ENCODE measurements at regions not wholly inside any gene's neighbourhood (a gene's known extent, or its start where the extent isn't known, plus 50 kb on each side); places are given as distances from the start of the nearest gene placed in this dataset.
"Not testable (repeated sequence)": the region's sequence is repeated elsewhere in the genome, so short reads cannot be mapped to it uniquely, and the experiment has no call there.

GRCh38 chr16:13835935-13836730, 83.8 kb upstream of the ERCC4 start:
- Mint-ChIP-seq H3K4me3 (no peak overlapping the region), H3K4me1 (no peaks in the 10 kb centered on the region), H3K27ac (no peak overlapping the region), H3K36me3 (no peaks in the 10 kb centered on the region), H3K9me3 (peaks cover 0 to 5% (median 0%) of the 10 kb centered on the region in 9 donors), H3K27me3 (peaks cover 4 to 44% (median 10%) of the 10 kb centered on the region in 5 donors)
- DNase-seq = no peak
- POLR2A ChIA-PET = no interaction called here
- no peak for ATAC-seq

- H3K27ac Mint-ChIP-seq = no peak overlapping the region
- DNase-seq = no peak
- peaks cover 0 to 5% (median 0%) of the 10 kb centered on the region in 9 donors for H3K9me3 Mint-ChIP-seq
- H3K27me3 Mint-ChIP-seq = peaks cover 1 to 28% (median 8%) of the 10 kb centered on the region in 5 donors
- POLR2A ChIA-PET = no interaction called here
- ATAC-seq = no peak
- no peaks in the 10 kb centered on the region for H3K4me1 Mint-ChIP-seq
- no peak overlapping the region for H3K4me3 Mint-ChIP-seq
- no peaks in the 10 kb centered on the region for H3K36me3 Mint-ChIP-seq
Measured at GRCh38 chr16:13838401-13839190, 81.4 kb upstream of the ERCC4 start.

DNA sequence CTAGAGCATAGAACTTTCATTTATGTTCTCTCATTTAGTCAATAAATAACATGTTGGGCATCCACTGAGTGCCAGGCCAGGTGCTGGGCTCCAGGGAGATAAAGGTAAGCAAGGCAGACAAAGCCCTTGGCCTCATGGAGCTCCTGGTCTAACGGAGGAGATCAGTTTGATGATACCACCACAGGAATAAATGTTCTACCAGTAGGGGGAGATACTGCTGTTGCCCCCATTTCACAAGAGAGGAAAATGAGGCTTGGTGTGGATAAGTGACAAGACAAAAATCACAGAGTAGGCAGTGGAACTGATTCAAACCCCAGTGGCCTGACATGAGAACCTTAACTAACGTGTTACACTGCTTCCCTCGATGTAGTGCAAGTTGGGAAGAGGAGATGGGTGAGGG, 80.4 kb upstream of the ERCC4 start:
- Mint-ChIP-seq H3K27me3 (peaks cover 1 to 22% (median 4%) of the 10 kb centered on the region in 5 donors), H3K4me3 (no peak overlapping the region), H3K9me3 (peaks cover 0 to 5% (median 0%) of the 10 kb centered on the region in 9 donors), H3K36me3 (no peaks in the 10 kb centered on the region), H3K27ac (no peak overlapping the region), H3K4me1 (no peaks in the 10 kb centered on the region)
- POLR2A ChIA-PET = no interaction called here
- DNase-seq (peak in 1 of 10 donors; percentile 1), ATAC-seq (no peak)

DNA sequence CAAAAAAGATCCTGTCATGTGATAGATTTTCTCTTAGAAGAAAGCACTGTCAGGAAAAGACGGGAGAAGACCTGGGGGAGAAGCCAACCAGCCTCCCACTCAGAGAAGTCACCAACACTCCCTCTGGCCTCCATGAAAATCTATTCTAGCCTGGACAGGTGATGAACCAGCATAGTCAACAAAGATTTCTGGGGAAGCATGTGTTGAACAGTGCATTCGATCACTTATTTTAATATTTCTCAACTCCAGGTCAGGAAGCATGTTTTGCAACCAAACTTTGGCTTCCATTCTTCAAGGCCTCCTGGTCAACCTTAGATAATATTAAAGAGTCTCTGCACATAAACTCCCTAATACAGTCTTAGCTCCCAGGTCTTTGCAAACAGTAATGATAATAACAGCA, 74.7 kb upstream of the ERCC4 start:
- Mint-ChIP-seq H3K27ac (no peak overlapping the region), H3K27me3 (peaks cover 5 to 42% (median 19%) of the 10 kb centered on the region in 5 donors), H3K36me3 (peaks cover 0 to 6% (median 0%) of the 10 kb centered on the region in 3 donors), H3K9me3 (peaks cover 0 to 6% (median 0%) of the 10 kb centered on the region in 9 donors), H3K4me3 (no peak overlapping the region), H3K4me1 (no peaks in the 10 kb centered on the region)
- DNase-seq (no peak), ATAC-seq (no peak)
- POLR2A ChIA-PET = no interaction called here

GRCh38 chr16:13848795-13849194, 71.2 kb upstream of the ERCC4 start:
- Mint-ChIP-seq H3K4me3 (no peak overlapping the region), H3K27me3 (peaks cover 8 to 48% (median 20%) of the 10 kb centered on the region in 5 donors), H3K4me1 (no peaks in the 10 kb centered on the region), H3K27ac (no peak overlapping the region), H3K9me3 (peaks cover 0 to 10% (median 5%) of the 10 kb centered on the region in 9 donors), H3K36me3 (peaks cover 0 to 10% (median 0%) of the 10 kb centered on the region in 3 donors)
- POLR2A ChIA-PET = no interaction called here
- ATAC-seq (no peak), DNase-seq (no peak)

DNA sequence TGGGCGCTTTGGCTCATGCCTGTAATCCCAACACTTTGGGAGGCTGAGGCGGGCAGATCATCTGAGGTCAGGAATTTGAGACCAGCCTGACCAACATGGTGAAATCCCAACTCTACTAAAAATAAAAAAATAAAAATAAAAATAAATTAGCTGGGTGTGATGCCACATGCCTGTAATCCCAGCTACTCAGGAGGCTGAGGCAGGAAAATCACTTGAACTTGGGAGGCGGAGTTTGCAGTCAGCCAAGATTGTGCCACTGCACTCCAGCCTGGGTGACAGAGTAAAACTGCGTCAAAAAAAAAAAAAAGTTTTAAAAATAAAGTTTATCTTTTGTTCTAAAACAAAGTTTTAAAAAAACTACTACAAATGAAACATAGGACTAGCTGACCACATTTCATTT, 69.8 kb upstream of the ERCC4 start:
- H3K27ac Mint-ChIP-seq = not testable (repeated sequence)

DNA sequence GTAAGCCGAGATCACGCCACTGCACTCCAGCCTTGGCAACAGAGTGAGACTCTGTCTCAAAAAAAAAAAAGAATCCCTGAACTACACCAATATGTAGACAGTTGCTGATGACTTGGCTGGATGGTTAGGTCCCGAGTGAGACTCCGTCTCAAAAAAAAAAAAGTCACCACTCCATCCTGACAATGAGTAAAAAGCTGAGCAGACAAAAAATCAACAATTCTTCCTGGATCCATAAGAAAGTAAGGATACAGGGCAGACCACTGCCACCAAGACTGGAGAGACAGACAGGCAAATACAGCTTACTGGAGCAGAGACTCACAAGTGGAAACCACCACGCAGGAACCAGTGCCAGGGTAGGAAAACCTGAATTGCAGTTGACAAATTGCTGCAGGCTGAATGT, 67.1 kb upstream of the ERCC4 start:
- no peak overlapping the region for H3K4me3 Mint-ChIP-seq
- peaks cover 0 to 9% (median 4%) of the 10 kb centered on the region in 9 donors for H3K9me3 Mint-ChIP-seq
- H3K27ac Mint-ChIP-seq = no peak overlapping the region
- DNase-seq (no peak), ATAC-seq (no peak)
- H3K4me1 Mint-ChIP-seq = no peaks in the 10 kb centered on the region
- peaks cover 0 to 4% (median 0%) of the 10 kb centered on the region in 3 donors for H3K36me3 Mint-ChIP-seq
- POLR2A ChIA-PET = no interaction called here
- peaks cover 8 to 57% (median 22%) of the 10 kb centered on the region in 5 donors for H3K27me3 Mint-ChIP-seq

More for the DNA sequence above, 69.8 kb upstream of the ERCC4 start:
- Mint-ChIP-seq H3K27me3 (peaks cover 8 to 52% (median 22%) of the 10 kb centered on the region in 5 donors), H3K9me3 (peaks cover 0 to 10% (median 5%) of the 10 kb centered on the region in 9 donors)
- DNase-seq, ATAC-seq, H3K4me3 Mint-ChIP-seq, H3K4me1 Mint-ChIP-seq, H3K36me3 Mint-ChIP-seq, POLR2A ChIA-PET: not testable (repeated sequence)

DNA sequence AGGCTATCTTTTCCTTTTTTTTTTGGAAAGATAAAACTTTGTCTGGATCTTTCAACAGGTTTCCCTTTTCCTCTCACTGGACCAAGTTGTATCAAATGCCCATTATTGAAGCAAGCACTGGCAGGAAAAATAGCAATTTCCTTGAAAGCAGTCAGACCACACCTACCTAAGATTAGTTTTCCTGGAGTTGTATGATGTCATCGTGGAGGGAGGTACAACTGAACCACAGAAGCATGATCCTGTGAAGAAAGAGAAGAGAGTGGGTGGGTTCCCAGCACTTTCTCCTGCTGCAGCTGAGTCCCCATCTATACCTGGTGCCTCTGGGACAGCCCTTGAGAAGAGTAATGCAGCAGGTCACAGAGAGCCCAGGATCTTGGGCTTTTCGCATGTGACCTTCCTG, 63.6 kb upstream of the ERCC4 start:
- Mint-ChIP-seq H3K27ac (no peak overlapping the region), H3K4me1 (no peaks in the 10 kb centered on the region), H3K4me3 (no peak overlapping the region), H3K27me3 (peaks cover 12 to 54% (median 35%) of the 10 kb centered on the region in 5 donors), H3K36me3 (peaks cover 0 to 1% (median 0%) of the 10 kb centered on the region in 3 donors), H3K9me3 (peaks cover 0 to 5% (median 2%) of the 10 kb centered on the region in 9 donors)
- POLR2A ChIA-PET = no interaction called here
- DNase-seq (no peak), ATAC-seq (no peak)

GRCh38 chr16:13856811-13857511, 63.0 kb upstream of the ERCC4 start:
- Mint-ChIP-seq H3K27me3 (peaks cover 12 to 52% (median 34%) of the 10 kb centered on the region in 5 donors), H3K27ac (no peak overlapping the region), H3K4me3 (no peak overlapping the region), H3K36me3 (no peaks in the 10 kb centered on the region), H3K4me1 (no peaks in the 10 kb centered on the region), H3K9me3 (peaks cover 0 to 4% (median 0%) of the 10 kb centered on the region in 9 donors)
- ATAC-seq (no peak), DNase-seq (no peak)
- POLR2A ChIA-PET = no interaction called here

DNA sequence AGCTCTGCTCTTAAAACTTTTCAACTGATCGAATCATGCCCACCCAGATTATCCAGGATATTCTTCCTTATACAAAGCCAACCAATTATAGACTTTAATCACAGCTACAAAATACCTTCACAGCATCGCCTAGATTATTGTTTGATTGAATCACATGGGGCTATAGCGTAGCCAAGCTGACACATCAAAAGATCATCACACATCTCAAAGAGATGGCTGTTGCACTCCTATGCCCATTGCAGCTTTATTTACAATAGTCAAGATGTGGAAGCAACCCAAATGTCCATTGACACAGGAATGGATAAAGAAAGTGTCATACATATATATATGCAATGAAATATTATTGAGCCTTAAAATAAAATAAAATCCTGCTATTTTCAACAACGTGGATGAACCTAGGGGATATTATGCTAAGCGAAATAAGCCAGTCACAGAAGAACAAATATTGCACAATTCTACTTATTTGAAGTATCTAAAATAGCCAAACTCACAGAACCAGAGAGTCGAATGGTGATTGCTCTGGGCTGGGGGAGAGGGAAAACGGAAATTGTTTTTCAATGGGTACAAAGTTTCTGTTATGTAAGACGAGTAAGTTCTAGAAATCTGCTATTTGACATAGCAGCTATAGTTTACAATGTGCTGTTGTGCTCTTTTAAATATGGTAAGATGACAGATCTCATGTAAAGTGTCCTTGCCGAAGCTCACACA, 60.9 kb upstream of the ERCC4 start:
- Mint-ChIP-seq H3K27ac (no peak overlapping the region), H3K27me3 (peaks cover 9 to 42% (median 30%) of the 10 kb centered on the region in 5 donors), H3K9me3 (peaks cover 0 to 10% (median 0%) of the 10 kb centered on the region in 9 donors), H3K4me3 (no peak overlapping the region), H3K36me3 (no peaks in the 10 kb centered on the region), H3K4me1 (no peaks in the 10 kb centered on the region)
- POLR2A ChIA-PET = no interaction called here
- ATAC-seq (no peak), DNase-seq (no peak)

- DNase-seq = no peak
- no peaks in the 10 kb centered on the region for H3K36me3 Mint-ChIP-seq
Measured at GRCh38 chr16:13863075-13863765, 56.7 kb upstream of the ERCC4 start.

GRCh38 chr16:13864689-13865088, 55.3 kb upstream of the ERCC4 start:
- POLR2A ChIA-PET = no interaction called here
- Mint-ChIP-seq H3K36me3 (no peaks in the 10 kb centered on the region), H3K4me1 (no peaks in the 10 kb centered on the region), H3K27me3 (peaks cover 13 to 46% (median 18%) of the 10 kb centered on the region in 5 donors), H3K27ac (no peak overlapping the region), H3K4me3 (no peak overlapping the region), H3K9me3 (peaks cover 0 to 10% (median 0%) of the 10 kb centered on the region in 9 donors)
- DNase-seq (no peak), ATAC-seq (no peak)

More at GRCh38 chr16:13863075-13863765, 56.7 kb upstream of the ERCC4 start:
- POLR2A ChIA-PET = no interaction called here
- Mint-ChIP-seq H3K27me3 (peaks cover 10 to 35% (median 23%) of the 10 kb centered on the region in 5 donors), H3K4me3 (no peak overlapping the region), H3K27ac (no peak overlapping the region), H3K9me3 (peaks cover 0 to 10% (median 0%) of the 10 kb centered on the region in 9 donors), H3K4me1 (no peaks in the 10 kb centered on the region)
- ATAC-seq = no peak
